ENCODE measurements at regions not wholly inside any gene's neighbourhood (a gene's known extent, or its start where the extent isn't known, plus 50 kb on each side); places are given as distances from the start of the nearest gene placed in this dataset.

DNA sequence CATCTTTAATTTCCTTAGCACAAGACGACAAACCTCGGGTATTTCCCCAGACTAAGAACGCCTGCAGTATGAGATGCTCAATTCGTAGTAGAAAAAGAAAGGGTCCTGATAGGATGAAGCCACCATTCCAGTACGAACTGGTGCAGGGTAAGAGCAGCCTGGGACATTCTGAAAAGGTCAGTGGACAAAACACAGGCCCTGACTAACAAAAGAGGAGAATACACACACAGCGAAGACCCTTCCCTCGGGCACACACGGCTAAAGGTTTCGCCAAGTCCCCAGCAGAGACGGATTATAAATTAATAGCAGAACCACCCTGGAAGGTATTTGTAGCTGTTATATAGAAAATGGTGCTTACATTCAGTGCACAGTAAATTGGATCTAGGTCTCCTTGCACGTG is 137.6 kb downstream of the SKIDA1 start:
- Histone ChIP-seq H2BK5ac (ENCODE audit: low read depth, low read length) (peak overlapping the region; percentile 21; the same call in 1 of the 2 replicates), H3K56ac (replicated peaks; ENCODE audit: insufficient read length, low read depth, low read length) (no peak overlapping the region), H4K8ac (ENCODE audit: extremely low read depth, insufficient read depth, low read length) (no peak overlapping the region), H3K4me2 (ENCODE audit: insufficient read depth in 1 of 2, low read depth in 2 of 2, low read length in 2 of 2) (peak overlapping the region in 1 of 2 experiments; percentile 19; a peak in 1 of 4 replicates), H3K9me3 (ENCODE audit: insufficient read depth in 2 of 2, low read depth in 1 of 2, low read length in 1 of 2) (no peaks in the 10 kb centered on the region), H4K5ac (ENCODE audit: insufficient read length, low read depth, low read length) (no peak overlapping the region), H2BK120ac (replicated peaks; ENCODE audit: low read depth, low read length) (peak overlapping the region; percentile 71), H3K4ac (replicated peaks; ENCODE audit: insufficient read length, low read depth, low read length) (peak overlapping the region; percentile 4), H2BK12ac (ENCODE audit: low read depth, low read length) (0 out of 2 replicates have a peak overlapping the region, but pooled peaks have one; percentile 13), H2BK20ac (ENCODE audit: low read length) (peak overlapping the region; percentile 82; the same call in 1 of the 2 replicates), H3K23me2 (ENCODE audit: low read depth, low read length) (no peaks in the 10 kb centered on the region), H3K27me3 (replicated peaks in 1 of 4; ENCODE audit: control insufficient read depth in 3 of 4, extremely low read depth in 1 of 4, insufficient read depth in 3 of 4, low read length in 3 of 4) (no peaks in the 10 kb centered on the region), H3K9ac (replicated peaks in 1 of 4; ENCODE audit: extremely low read depth in 1 of 4, low read depth in 3 of 4, low read length in 3 of 4) (no peak overlapping the region), H2BK15ac (ENCODE audit: low read length) (no peak overlapping the region), H3K36me3 (ENCODE audit: control insufficient read depth in 2 of 4, insufficient read depth in 4 of 4, low read length in 3 of 4) (no peaks in the 10 kb centered on the region), H3K14ac (ENCODE audit: insufficient read length) (no peak overlapping the region), H2AFZ (ENCODE audit: low read length) (no peak overlapping the region), H3K79me1 (ENCODE audit: low read depth, low read length) (no peaks in the 10 kb centered on the region), H3K18ac (ENCODE audit: extremely low read depth, low read length) (no peak overlapping the region), H2AK5ac (ENCODE audit: low read depth, low read length) (no peak overlapping the region), H3K4me1 (replicated peaks in 1 of 4; ENCODE audit: control insufficient read depth in 3 of 4, insufficient read depth in 4 of 4, low read length in 3 of 4) (peaks cover 3 to 19% (median 11%) of the 10 kb centered on the region in 4 experiments; a peak in 6 of 7 replicates), H4K91ac (replicated peaks; ENCODE audit: insufficient read length, low read length) (peak overlapping the region; percentile 4), H3K4me3 (ENCODE audit: extremely low read depth in 1 of 4, insufficient read depth in 2 of 4, low read depth in 3 of 4, low read length in 4 of 4) (no peak overlapping the region), H4K20me1 (replicated peaks in 1 of 2; ENCODE audit: control insufficient read depth in 1 of 2, insufficient read depth in 2 of 2, low read length in 2 of 2) (no peaks in the 10 kb centered on the region), H3K23ac (ENCODE audit: insufficient read length) (no peak overlapping the region), H3K27ac (ENCODE audit: low read depth, low read length) (0 out of 2 replicates have a peak overlapping the region, but pooled peaks have one; percentile 5), H3K79me2 (ENCODE audit: control insufficient read depth in 1 of 2, insufficient read depth in 2 of 2, low read length in 2 of 2) (no peaks in the 10 kb centered on the region)
- no peak for TF ChIP-seq SAP30 (IDR thresholded peaks at IDR 0.05; ENCODE audit: insufficient read depth, insufficient replicate concordance, low read length)
- TF ChIP-seq CHD1 (IDR thresholded peaks at IDR 0.05; ENCODE audit: low read depth, low read length) = no peak
- no peak for TF ChIP-seq FOSL1 (IDR thresholded peaks at IDR 0.05; ENCODE audit: insufficient read depth, low read depth, low read length)
- TF ChIP-seq, protein P1, sequence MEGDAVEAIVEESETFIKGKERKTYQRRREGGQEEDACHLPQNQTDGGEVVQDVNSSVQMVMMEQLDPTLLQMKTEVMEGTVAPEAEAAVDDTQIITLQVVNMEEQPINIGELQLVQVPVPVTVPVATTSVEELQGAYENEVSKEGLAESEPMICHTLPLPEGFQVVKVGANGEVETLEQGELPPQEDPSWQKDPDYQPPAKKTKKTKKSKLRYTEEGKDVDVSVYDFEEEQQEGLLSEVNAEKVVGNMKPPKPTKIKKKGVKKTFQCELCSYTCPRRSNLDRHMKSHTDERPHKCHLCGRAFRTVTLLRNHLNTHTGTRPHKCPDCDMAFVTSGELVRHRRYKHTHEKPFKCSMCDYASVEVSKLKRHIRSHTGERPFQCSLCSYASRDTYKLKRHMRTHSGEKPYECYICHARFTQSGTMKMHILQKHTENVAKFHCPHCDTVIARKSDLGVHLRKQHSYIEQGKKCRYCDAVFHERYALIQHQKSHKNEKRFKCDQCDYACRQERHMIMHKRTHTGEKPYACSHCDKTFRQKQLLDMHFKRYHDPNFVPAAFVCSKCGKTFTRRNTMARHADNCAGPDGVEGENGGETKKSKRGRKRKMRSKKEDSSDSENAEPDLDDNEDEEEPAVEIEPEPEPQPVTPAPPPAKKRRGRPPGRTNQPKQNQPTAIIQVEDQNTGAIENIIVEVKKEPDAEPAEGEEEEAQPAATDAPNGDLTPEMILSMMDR (IDR thresholded peaks at IDR 0.05; ENCODE audit: control extremely low read depth in 1 of 3, insufficient read depth in 1 of 3, low read depth in 1 of 3, low read length in 3 of 3) = no peak
- no peak for TF ChIP-seq BRCA1 (IDR thresholded peaks at IDR 0.05; ENCODE audit: low read depth, low read length)
- TF ChIP-seq TAF7 (optimal IDR thresholded peaks at IDR 0.05; ENCODE audit: borderline replicate concordance, low read depth, low read length) = no peak
- CTCF ChIA-PET (ENCODE audit: partially characterized antibody) = interaction anchor here (0.7 to 2.7 kb wide), 3 partner anchors 25 to 195 kb away, joined by 3 to 8 read pairs (median 4); no protein-coding TSS in a partner anchor
- POLR2A ChIA-PET (ENCODE audit: partially characterized antibody) = interaction anchor here (1.8 kb wide), 1 partner anchor 15 kb away, joined by 6 read pairs; no protein-coding TSS in a partner anchor
- no peak for DNase-seq (ENCODE audit: low read depth in 1 of 2, low spot score in 2 of 2)
- 82% methylated on average over 11 of the region's 11 CpGs; no CpG with 5 or more reads in 1 of the 2 experiments for WGBS, 2 experiments (ENCODE audit: extremely low coverage in 1 of 2, insufficient coverage in 1 of 2, insufficient read length in 1 of 2, insufficient replicate concordance in 2 of 2, low coverage in 1 of 2, low lambda C conversion rate in 2 of 2, missing lambda C conversion rate in 1 of 2)
- FAIRE-seq = peak; percentile 55
